H1 (cell line): ENCODE measurements at regions not wholly inside any gene's neighbourhood (a gene's known extent, or its start where the extent isn't known, plus 50 kb on each side); places are given as distances from the start of the nearest gene placed in this dataset.
A peak's percentile ranks its signal among the peaks of the same experiment; 100 is the strongest.

Experiments
- CTCF ChIA-PET: fragments of 300-600 bp; sonication (Branson Sonifier 250); formaldehyde crosslinking; loops from one replicate; lab custom pipeline; 2021; ENCODE audit not compliant: partially characterized antibody; lab: Charles Lee
- POLR2A ChIA-PET: fragments of 300-600 bp; sonication (Branson Sonifier 250); formaldehyde crosslinking; loops from one replicate; lab custom pipeline; 2021; ENCODE audit warnings: inconsistent platforms; ENCODE audit not compliant: partially characterized antibody; lab: Charles Lee
- DNase-seq, 2 experiments: peaks; one replicate each; pipeline versions ENCODE4 v3.0.0 to v3.0.0-alpha.2; 2010 to 2022; ENCODE audit warnings: low spot score in 2 of 2, low read depth in 1 of 2, mixed read lengths in 1 of 2
- FAIRE-seq: peaks from 2 replicates; lab custom pipeline; 2011; peaks lifted over from hg19 to GRCh38; lab: Jason Lieb, UNC
- H2AFZ ChIP-seq: 2 replicates; pipeline ENCODE4 v1.8.1; 2012; ENCODE audit warnings: low read length, inconsistent platforms
- H2AK5ac ChIP-seq: 2 replicates; pipeline ENCODE4 v1.6.1; 2013; ENCODE audit warnings: low read depth, low read length
- H2BK120ac ChIP-seq: replicated peaks from 2 replicates; pipeline ENCODE3; 2013; ENCODE audit warnings: low read depth, low read length, inconsistent platforms
- H2BK12ac ChIP-seq: 2 replicates; pipeline ENCODE4 v1.6.1; 2013; ENCODE audit warnings: low read depth, low read length
- H2BK15ac ChIP-seq: 2 replicates; pipeline ENCODE4 v1.6.1; 2013; ENCODE audit warnings: low read length
- H2BK20ac ChIP-seq: 2 replicates; pipeline ENCODE4 v1.6.1; 2013; ENCODE audit warnings: low read length
- H2BK5ac ChIP-seq: 2 replicates; pipeline ENCODE4 v1.6.1; 2013; ENCODE audit warnings: low read depth, low read length
- H3K14ac ChIP-seq: 2 replicates; pipeline ENCODE4 v1.6.1; 2013; ENCODE audit warnings: inconsistent platforms; ENCODE audit not compliant: insufficient read length
- H3K18ac ChIP-seq: 2 replicates; pipeline ENCODE4 v1.6.1; 2013; ENCODE audit warnings: low read length; ENCODE audit errors: extremely low read depth
- H3K23ac ChIP-seq: 2 replicates; pipeline ENCODE4 v1.6.1; 2013; ENCODE audit warnings: inconsistent platforms; ENCODE audit not compliant: insufficient read length
- H3K23me2 ChIP-seq: 2 replicates; pipeline ENCODE4 v1.6.1; 2013; ENCODE audit warnings: low read depth, low read length
- H3K27ac ChIP-seq: 2 replicates; pipeline ENCODE4 v1.6.1; 2011; ENCODE audit warnings: low read depth, low read length, inconsistent platforms
- H3K27me3 ChIP-seq, 4 experiments: replicated peaks in 1 of 4; 1 replicate in 1 of 4; 2 replicates in 3 of 4; pipeline versions ENCODE4 v1.6.1 to v1.8.1; 2011 to 2013; ENCODE audit warnings: low read length in 3 of 4, mild to moderate bottlenecking in 3 of 4, inconsistent platforms in 2 of 4, mixed read lengths in 2 of 4, moderate library complexity in 1 of 4; ENCODE audit not compliant: control insufficient read depth in 3 of 4, insufficient read depth in 3 of 4; ENCODE audit errors: extremely low read depth in 1 of 4
- H3K36me3 ChIP-seq, 4 experiments: 2 replicates each; pipeline versions ENCODE4 v1.6.1 to v1.8.1; 2011 to 2013; ENCODE audit warnings: mild to moderate bottlenecking in 4 of 4, low read length in 3 of 4, moderate library complexity in 2 of 4, control low read depth in 1 of 4, inconsistent platforms in 1 of 4; ENCODE audit not compliant: insufficient read depth in 4 of 4, control insufficient read depth in 2 of 4
- H3K4ac ChIP-seq: replicated peaks from 2 replicates; pipeline ENCODE3; 2013; ENCODE audit warnings: low read length, low read depth, mixed read lengths, inconsistent platforms; ENCODE audit not compliant: insufficient read length
- H3K4me1 ChIP-seq, 4 experiments: replicated peaks in 1 of 4; 1 replicate in 1 of 4; 2 replicates in 3 of 4; pipeline versions ENCODE4 v1.6.1 to v1.8.1; 2011 to 2013; ENCODE audit warnings: low read length in 3 of 4, inconsistent platforms in 2 of 4, mixed read lengths in 1 of 4; ENCODE audit not compliant: insufficient read depth in 4 of 4, control insufficient read depth in 3 of 4
- H3K4me2 ChIP-seq, 2 experiments: 2 replicates each; pipeline versions ENCODE4 v1.6.1 to v1.8.1; 2011 to 2013; ENCODE audit warnings: low read depth in 2 of 2, low read length in 2 of 2, control low read depth in 1 of 2, inconsistent platforms in 1 of 2, mild to moderate bottlenecking in 1 of 2; ENCODE audit not compliant: insufficient read depth in 1 of 2
- H3K4me3 ChIP-seq, 4 experiments: fragments of 200-600, 300-600 bp in 1 of 4; sonication (generic), shearing (Covaris generic), sonication (Bioruptor Twin) in 1 of 4; 2 replicates each; pipeline versions ENCODE4 v1.5.1 to v1.8.1; 2011 to 2016; ENCODE audit warnings: low read length in 4 of 4, low read depth in 3 of 4, control low read depth in 2 of 4, inconsistent platforms in 2 of 4, mild to moderate bottlenecking in 2 of 4, mixed read lengths in 1 of 4, moderate library complexity in 1 of 4; ENCODE audit not compliant: insufficient read depth in 2 of 4; ENCODE audit errors: extremely low read depth in 1 of 4
- H3K56ac ChIP-seq: replicated peaks from 2 replicates; pipeline ENCODE3; 2013; ENCODE audit warnings: low read depth, mild to moderate bottlenecking, mixed read lengths, low read length, inconsistent platforms; ENCODE audit not compliant: insufficient read length
- H3K79me1 ChIP-seq: 2 replicates; pipeline ENCODE4 v1.6.1; 2013; ENCODE audit warnings: low read depth, low read length, control low read depth
- H3K79me2 ChIP-seq, 2 experiments: 2 replicates each; pipeline versions ENCODE4 v1.6.1 to v1.8.1; 2012 to 2013; ENCODE audit warnings: low read length in 2 of 2, mild to moderate bottlenecking in 2 of 2, inconsistent platforms in 1 of 2; ENCODE audit not compliant: insufficient read depth in 2 of 2, control insufficient read depth in 1 of 2
- H3K9ac ChIP-seq, 4 experiments: replicated peaks in 1 of 4; 1 replicate in 1 of 4; 2 replicates in 3 of 4; pipeline versions ENCODE4 v1.6.1 to v1.8.1; 2011 to 2013; ENCODE audit warnings: low read depth in 3 of 4, low read length in 3 of 4, control low read depth in 2 of 4, mild to moderate bottlenecking in 2 of 4, moderate library complexity in 2 of 4, inconsistent platforms in 1 of 4; ENCODE audit errors: extremely low read depth in 1 of 4
- H3K9me3 ChIP-seq, 2 experiments: 2 replicates each; pipeline versions ENCODE4 v1.6.1 to v1.8.1; 2012 to 2013; ENCODE audit warnings: mild to moderate bottlenecking in 2 of 2, moderate library complexity in 2 of 2, control low read depth in 1 of 2, inconsistent platforms in 1 of 2, low read depth in 1 of 2, low read length in 1 of 2, mixed read lengths in 1 of 2; ENCODE audit not compliant: insufficient read depth in 2 of 2
- H4K20me1 ChIP-seq, 2 experiments: replicated peaks in 1 of 2; 2 replicates each; pipeline versions ENCODE3 to v1.8.1; 2011 to 2013; ENCODE audit warnings: inconsistent platforms in 2 of 2, low read length in 2 of 2, mild to moderate bottlenecking in 1 of 2; ENCODE audit not compliant: insufficient read depth in 2 of 2, control insufficient read depth in 1 of 2
- H4K5ac ChIP-seq: 2 replicates; pipeline ENCODE4 v1.6.1; 2013; ENCODE audit warnings: low read length, low read depth, mixed read lengths, inconsistent platforms; ENCODE audit not compliant: insufficient read length
- H4K8ac ChIP-seq: 2 replicates; pipeline ENCODE4 v1.8.0; 2013; ENCODE audit warnings: mild to moderate bottlenecking, moderate library complexity, low read length, inconsistent platforms; ENCODE audit not compliant: insufficient read depth; ENCODE audit errors: extremely low read depth
- H4K91ac ChIP-seq: replicated peaks from 2 replicates; pipeline ENCODE3; 2013; ENCODE audit warnings: low read length, mixed read lengths, inconsistent platforms; ENCODE audit not compliant: insufficient read length
- BACH1 ChIP-seq: IDR thresholded peaks from 2 replicates; pipeline ENCODE4 v1.6.1; 2012; ENCODE audit warnings: low read length, improper control_type of control experiment
- CEBPB ChIP-seq: IDR thresholded peaks from 2 replicates; pipeline ENCODE4 v1.6.1; 2012; ENCODE audit warnings: low read depth, low read length
- EP300 ChIP-seq, 2 experiments: IDR thresholded peaks; 1 replicate in 1 of 2; 2 replicates in 1 of 2; pipeline ENCODE4 v1.6.1; 2011 to 2012; ENCODE audit warnings: low read depth in 2 of 2, low read length in 2 of 2, mild to moderate bottlenecking in 2 of 2, borderline replicate concordance in 1 of 2, inconsistent platforms in 1 of 2, moderate library complexity in 1 of 2
- MAFK ChIP-seq: IDR thresholded peaks from 2 replicates; pipeline ENCODE4 v1.6.1; 2012; ENCODE audit warnings: low read depth, mild to moderate bottlenecking, improper control_type of control experiment, low read length
- RBBP5 ChIP-seq: IDR thresholded peaks from 2 replicates; pipeline ENCODE4 v1.7.1; 2012; ENCODE audit warnings: low read depth, mild to moderate bottlenecking, inconsistent platforms, low read length, moderate library complexity, borderline replicate concordance
- SIX5 ChIP-seq: IDR thresholded peaks from 2 replicates; pipeline ENCODE4 v1.6.1; 2011; ENCODE audit warnings: mild to moderate bottlenecking, low read depth, low read length
- SUZ12 ChIP-seq: fragments of 200-600 bp; sonication (generic); IDR thresholded peaks from 2 replicates; pipeline ENCODE4 v1.6.1; 2012; ENCODE audit warnings: mild to moderate bottlenecking, inconsistent platforms, low read length, moderate library complexity, mixed read lengths
- WGBS, 2 experiments: shearing (Covaris generic) in 1 of 2; methylation state at CpG; one replicate each; pipeline versions ENCODE4 v1.1.6 to v1.1.7; 2013 to 2015; ENCODE audit warnings: low lambda C conversion rate in 2 of 2, mixed read lengths in 2 of 2, inconsistent platforms in 1 of 2, low coverage in 1 of 2, missing lambda C conversion rate in 1 of 2; ENCODE audit not compliant: insufficient replicate concordance in 2 of 2, insufficient coverage in 1 of 2, insufficient read length in 1 of 2; ENCODE audit errors: extremely low coverage in 1 of 2, missing lambda C conversion rate in 1 of 2; 5-methylcytosine and 5-hydroxymethylcytosine counted together

GRCh38 chr3:194233150-194233549, 97.2 kb downstream of the HES1 start:
- H3K23me2 ChIP-seq, result no peaks in the 10 kb centered on the region
- peaks cover 0 to 7% (median 1%) of the 10 kb centered on the region in 4 experiments; a peak in 2 of 7 replicates for H3K4me1 ChIP-seq
- no peak overlapping the region for H3K23ac ChIP-seq
- no peak overlapping the region for H3K14ac ChIP-seq
- no peak overlapping the region for H3K4me3 ChIP-seq
- no peak overlapping the region for H3K56ac ChIP-seq
- no peak overlapping the region for H2AFZ ChIP-seq
- H3K27ac ChIP-seq, result no peak overlapping the region
- no peak overlapping the region; the same call in 1 of the 2 replicates for H2BK12ac ChIP-seq
- 73% methylated on average over 1 of the region's 1 CpG; no CpG with 5 or more reads in 1 of the 2 experiments for WGBS, 2 experiments
- no peak for DNase-seq
- H4K8ac ChIP-seq, result no peak overlapping the region
- no peaks in the 10 kb centered on the region for H3K36me3 ChIP-seq
- H2BK120ac ChIP-seq, result no peak overlapping the region
- no peak overlapping the region for H2BK15ac ChIP-seq
- ChIA-PET POLR2A (interaction anchor here (0.6 kb wide), 1 partner anchor 63 kb away, joined by 4 read pairs; no protein-coding TSS in a partner anchor), CTCF (no interaction called here)
- H2BK5ac ChIP-seq, result no peak overlapping the region
- H3K4me2 ChIP-seq, result no peak overlapping the region
- no peaks in the 10 kb centered on the region for H3K79me2 ChIP-seq
- H3K18ac ChIP-seq, result no peak overlapping the region
- TF ChIP-seq MAFK, result peak; percentile 55; the same call in 1 of the 2 replicates
- no peak for TF ChIP-seq SIX5
- no peak for TF ChIP-seq SUZ12
- no peak for TF ChIP-seq EP300 (IDR thresholded peaks at IDR 0.05; ENCODE audit: borderline replicate concordance in 1 of 2, low read depth in 2 of 2, low read length in 2 of 2)
- no peak for TF ChIP-seq CEBPB
- no peak for TF ChIP-seq RBBP5
- peak; percentile 85 for TF ChIP-seq BACH1
- no peaks in the 10 kb centered on the region for H4K20me1 ChIP-seq
- no peaks in the 10 kb centered on the region for H3K79me1 ChIP-seq
- no peak overlapping the region for H2BK20ac ChIP-seq
- H3K9me3 ChIP-seq, result no peaks in the 10 kb centered on the region
- H2AK5ac ChIP-seq, result no peak overlapping the region
- H3K4ac ChIP-seq, result no peak overlapping the region
- H4K91ac ChIP-seq, result no peak overlapping the region
- FAIRE-seq, result no peak
- H4K5ac ChIP-seq, result no peak overlapping the region
- no peaks in the 10 kb centered on the region for H3K27me3 ChIP-seq
- no peak overlapping the region for H3K9ac ChIP-seq
